H1 (cell line): ENCODE measurements at regions not wholly inside any gene's neighbourhood (a gene's known extent, or its start where the extent isn't known, plus 50 kb on each side); places are given as distances from the start of the nearest gene placed in this dataset.

Experiments used
- CEBPB ChIP-seq: IDR thresholded peaks from 2 replicates; pipeline ENCODE4 v1.6.1; 2012; ENCODE audit warnings: low read depth, low read length
- CTCF ChIP-seq, 3 experiments: IDR thresholded peaks; 1 replicate in 2 of 3; 2 replicates in 1 of 3; pipeline versions ENCODE4 v1.5.1 to v1.6.1; 2011; ENCODE audit warnings: low read length in 3 of 3, mild to moderate bottlenecking in 3 of 3, inconsistent platforms in 2 of 3, low read depth in 1 of 3, moderate library complexity in 1 of 3; ENCODE audit not compliant: insufficient read depth in 1 of 3; ENCODE audit errors: control extremely low read depth in 1 of 3
- EP300 ChIP-seq, 2 experiments: IDR thresholded peaks; 1 replicate in 1 of 2; 2 replicates in 1 of 2; pipeline ENCODE4 v1.6.1; 2011 to 2012; ENCODE audit warnings: low read depth in 2 of 2, low read length in 2 of 2, mild to moderate bottlenecking in 2 of 2, borderline replicate concordance in 1 of 2, inconsistent platforms in 1 of 2, moderate library complexity in 1 of 2
- EZH2 ChIP-seq: fragments of 200-600 bp; sonication (generic); IDR thresholded peaks from 2 replicates; pipeline ENCODE4 v1.7.1; 2012; ENCODE audit warnings: low read depth, mild to moderate bottlenecking, moderate library complexity, low read length, inconsistent platforms; ENCODE audit not compliant: severe bottlenecking
- GTF2F1 ChIP-seq: IDR thresholded peaks from 2 replicates; pipeline ENCODE4 v1.6.1; 2012; ENCODE audit warnings: low read depth, low read length, improper control_type of control experiment, borderline replicate concordance
- HDAC6 ChIP-seq: IDR thresholded peaks from one replicate; pipeline ENCODE4 v1.7.1; 2012; ENCODE audit warnings: low read depth, mild to moderate bottlenecking, inconsistent platforms, low read length, moderate library complexity
- KDM4A ChIP-seq: IDR thresholded peaks from one replicate; pipeline ENCODE4 v1.7.1; 2012; ENCODE audit warnings: low read depth, mild to moderate bottlenecking, moderate library complexity, low read length, inconsistent platforms; ENCODE audit not compliant: severe bottlenecking
- MAX ChIP-seq: IDR thresholded peaks from 2 replicates; pipeline ENCODE4 v1.6.1; 2012; ENCODE audit warnings: inconsistent platforms
- POLR2A ChIP-seq, 2 experiments: IDR thresholded peaks; 1 replicate in 1 of 2; 2 replicates in 1 of 2; pipeline ENCODE4 v1.6.1; 2011; ENCODE audit warnings: low read depth in 2 of 2, low read length in 2 of 2, mild to moderate bottlenecking in 2 of 2; ENCODE audit errors: control extremely low read depth in 1 of 2
- RAD21 ChIP-seq, 2 experiments: IDR thresholded peaks in 1 of 2; conservative IDR thresholded peaks in 1 of 2; 2 replicates each; pipeline ENCODE4 v1.6.1; 2011; ENCODE audit warnings: low read depth in 2 of 2, low read length in 2 of 2, improper control_type of control experiment in 1 of 2, inconsistent platforms in 1 of 2, mild to moderate bottlenecking in 1 of 2, moderate library complexity in 1 of 2
- SIX5 ChIP-seq: IDR thresholded peaks from 2 replicates; pipeline ENCODE4 v1.6.1; 2011; ENCODE audit warnings: mild to moderate bottlenecking, low read depth, low read length
- SP1 ChIP-seq: IDR thresholded peaks from 2 replicates; pipeline ENCODE4 v1.6.1; 2011; ENCODE audit warnings: low read depth, low read length
- TAF1 ChIP-seq: IDR thresholded peaks from 2 replicates; pipeline ENCODE4 v1.6.1; 2011; ENCODE audit warnings: mild to moderate bottlenecking, low read depth, low read length
- TAF7 ChIP-seq: optimal IDR thresholded peaks from 2 replicates; pipeline ENCODE3; 2011; ENCODE audit warnings: low read depth, mild to moderate bottlenecking, inconsistent platforms, low read length, moderate library complexity, borderline replicate concordance

GRCh38 chr2:43078781-43079755 lies 147.3 kb downstream of the ZFP36L2 start:
- TF ChIP-seq HDAC6 (no peak), GTF2F1 (no peak), EZH2 (no peak), CTCF (IDR thresholded peaks at IDR 0.05; ENCODE audit: control extremely low read depth in 1 of 3, insufficient read depth in 1 of 3, low read depth in 1 of 3, low read length in 3 of 3) (no peak), SIX5 (no peak), CEBPB (no peak), KDM4A (no peak), TAF1 (no peak), POLR2A (IDR thresholded peaks at IDR 0.05; ENCODE audit: control extremely low read depth in 1 of 2, low read depth in 2 of 2, low read length in 2 of 2) (no peak), EP300 (IDR thresholded peaks at IDR 0.05; ENCODE audit: borderline replicate concordance in 1 of 2, low read depth in 2 of 2, low read length in 2 of 2) (no peak), TAF7 (no peak), SP1 (no peak), MAX (no peak), RAD21 (IDR thresholded peaks at IDR 0.05 in 1 of 2, conservative IDR thresholded peaks at IDR 0.05 in 1 of 2; ENCODE audit: low read depth in 2 of 2, low read length in 2 of 2) (no peak)
